Sigmoid colon (tissue), 6 donors: ENCODE measurements at regions not wholly inside any gene's neighbourhood (a gene's known extent, or its start where the extent isn't known, plus 50 kb on each side); places are given as distances from the start of the nearest gene placed in this dataset.

ENCODE experiments used
- DNase-seq: peaks from one replicate; pipeline ENCODE4 v3.0.0-alpha.2; 2019
- H3K27ac ChIP-seq, 4 donors: fragments of 200-600 bp; sonication (generic); one replicate each; pipeline ENCODE4 v1.5.1; 2016 to 2019; ENCODE audit warnings: mild to moderate bottlenecking in 1 of 4
- H3K27me3 ChIP-seq, 3 donors: fragments of 200-600 bp; sonication (generic); one replicate each; pipeline ENCODE4 v1.5.1; 2019; ENCODE audit warnings: mild to moderate bottlenecking in 1 of 3
- H3K36me3 ChIP-seq, 4 donors: fragments of 200-600 bp; sonication (generic); one replicate each; pipeline ENCODE4 v1.5.1; 2016 to 2019
- H3K4me1 ChIP-seq, 4 donors: fragments of 200-600 bp; sonication (generic); one replicate each; pipeline ENCODE4 v1.5.1; 2017 to 2019
- H3K4me3 ChIP-seq, 4 donors: fragments of 200-600 bp; sonication (generic); one replicate each; pipeline ENCODE4 v1.5.1; 2017 to 2019; ENCODE audit warnings: mild to moderate bottlenecking in 2 of 4, moderate library complexity in 1 of 4
- H3K9me3 ChIP-seq, 4 donors: fragments of 200-600 bp in 3 of 4; sonication (generic) in 3 of 4; one replicate each; pipeline versions ENCODE4 v1.5.1 to v1.6.1; 2013 to 2019
- CTCF ChIP-seq, 4 experiments: fragments of 450-650 bp in 3 of 4; fragments of 200-600 bp in 1 of 4; IDR thresholded peaks; one replicate each; pipeline ENCODE4 v1.5.1; 2016 to 2019; ENCODE audit warnings: antibody characterized with exemption in 4 of 4, mild to moderate bottlenecking in 3 of 4, moderate library complexity in 2 of 4
- EP300 ChIP-seq, 4 donors: sonication (generic); formaldehyde crosslinking; IDR thresholded peaks; one replicate each; pipeline ENCODE4 v1.6.1; 2017; ENCODE audit warnings: antibody characterized with exemption in 4 of 4
- POLR2A ChIP-seq, 2 donors: fragments of 450-650 bp; IDR thresholded peaks; one replicate each; pipeline ENCODE4 v1.6.1; 2016; ENCODE audit warnings: antibody characterized with exemption in 2 of 2, mild to moderate bottlenecking in 2 of 2, moderate library complexity in 2 of 2
- POLR2AphosphoS5 ChIP-seq, 4 donors: sonication (generic); formaldehyde crosslinking; IDR thresholded peaks; one replicate each; pipeline ENCODE4 v1.6.1; 2017; ENCODE audit warnings: antibody characterized with exemption in 4 of 4
- WGBS, 2 donors: extraction: QIAGEN DNeasy Blood & Tissue Kit; methylation state at CpG; one replicate each; pipeline ENCODE4 v1.1.7; 2013; 5-methylcytosine and 5-hydroxymethylcytosine counted together
- intact Hi-C: fragments of 100-400 bp; cut with DNase I; formaldehyde crosslinking; loops from one replicate; pipeline ENCODE4 v1.15.1; 2023
- donor health status: healthy with polysubstance abuse.
- donor health status: healthy.

GRCh38 chr10:125466685-125467084, 216.3 kb downstream of the TEX36 start:
- H3K4me1 ChIP-seq = no peaks in the 10 kb centered on the region
- no peak overlapping the region for H3K27ac ChIP-seq
- DNase-seq = no peak
- no peak overlapping the region for H3K4me3 ChIP-seq
- TF ChIP-seq POLR2AphosphoS5 (IDR thresholded peaks at IDR 0.05) (no peak), POLR2A (IDR thresholded peaks at IDR 0.05) (no peak), EP300 (IDR thresholded peaks at IDR 0.05) (no peak), CTCF (IDR thresholded peaks at IDR 0.05) (no peak)
- H3K36me3 ChIP-seq = no peaks in the 10 kb centered on the region
- H3K27me3 ChIP-seq = no peaks in the 10 kb centered on the region
- 92 to 98% methylated on average over 1 of the region's 1 CpG for WGBS, 2 donors
- H3K9me3 ChIP-seq = no peaks in the 10 kb centered on the region
- intact Hi-C loops = no loop called here

GRCh38 chr10:125462845-125463244, 220.1 kb downstream of the TEX36 start:
- DNase-seq = no peak
- Histone ChIP-seq H3K4me3 (no peak overlapping the region), H3K27ac (no peak overlapping the region), H3K27me3 (no peaks in the 10 kb centered on the region), H3K9me3 (no peaks in the 10 kb centered on the region), H3K4me1 (no peaks in the 10 kb centered on the region), H3K36me3 (no peaks in the 10 kb centered on the region)
- WGBS, 2 donors = 84 to 87% methylated on average over 2 of the region's 2 CpGs
- TF ChIP-seq CTCF (IDR thresholded peaks at IDR 0.05) (no peak), POLR2A (IDR thresholded peaks at IDR 0.05) (no peak), POLR2AphosphoS5 (IDR thresholded peaks at IDR 0.05) (no peak), EP300 (IDR thresholded peaks at IDR 0.05) (no peak)
- intact Hi-C loops = no loop called here

GRCh38 chr10:125460326-125460725, 222.6 kb downstream of the TEX36 start:
- Histone ChIP-seq H3K4me3 (no peak overlapping the region), H3K36me3 (no peaks in the 10 kb centered on the region), H3K27ac (no peak overlapping the region), H3K27me3 (no peaks in the 10 kb centered on the region), H3K9me3 (no peaks in the 10 kb centered on the region), H3K4me1 (no peaks in the 10 kb centered on the region)
- DNase-seq = no peak
- intact Hi-C loops = no loop called here
- no peak for TF ChIP-seq POLR2AphosphoS5 (IDR thresholded peaks at IDR 0.05)
- no peak for TF ChIP-seq POLR2A (IDR thresholded peaks at IDR 0.05)
- TF ChIP-seq CTCF (IDR thresholded peaks at IDR 0.05) = no peak
- TF ChIP-seq EP300 (IDR thresholded peaks at IDR 0.05) = no peak
- 93 to 94% methylated on average over 4 of the region's 4 CpGs for WGBS, 2 donors

GRCh38 chr10:125457406-125457805, 225.6 kb downstream of the TEX36 start:
- 9 to 15% methylated on average over 5 of the region's 5 CpGs for WGBS, 2 donors
- no peak for DNase-seq
- Histone ChIP-seq H3K4me1 (no peaks in the 10 kb centered on the region), H3K9me3 (no peaks in the 10 kb centered on the region), H3K27me3 (no peaks in the 10 kb centered on the region), H3K36me3 (no peaks in the 10 kb centered on the region), H3K4me3 (no peak overlapping the region), H3K27ac (no peak overlapping the region)
- TF ChIP-seq CTCF (IDR thresholded peaks at IDR 0.05) = no peak
- no peak for TF ChIP-seq POLR2AphosphoS5 (IDR thresholded peaks at IDR 0.05)
- TF ChIP-seq EP300 (IDR thresholded peaks at IDR 0.05) = no peak
- TF ChIP-seq POLR2A (IDR thresholded peaks at IDR 0.05) = no peak
- intact Hi-C loops = no loop called here

GRCh38 chr10:125455855-125456254, 227.1 kb downstream of the TEX36 start:
- no peak overlapping the region for H3K4me3 ChIP-seq
- H3K36me3 ChIP-seq = no peaks in the 10 kb centered on the region
- intact Hi-C loops = no loop called here
- TF ChIP-seq POLR2AphosphoS5 (IDR thresholded peaks at IDR 0.05) = no peak
- no peak for TF ChIP-seq POLR2A (IDR thresholded peaks at IDR 0.05)
- TF ChIP-seq EP300 (IDR thresholded peaks at IDR 0.05) = no peak
- no peak for TF ChIP-seq CTCF (IDR thresholded peaks at IDR 0.05)
- H3K27ac ChIP-seq = no peak overlapping the region
- no peaks in the 10 kb centered on the region for H3K27me3 ChIP-seq
- DNase-seq = no peak
- H3K9me3 ChIP-seq = no peaks in the 10 kb centered on the region
- WGBS, 2 donors = 77 to 78% methylated on average over 3 of the region's 3 CpGs
- H3K4me1 ChIP-seq = no peaks in the 10 kb centered on the region
